ENCODE measurements at regions not wholly inside any gene's neighbourhood (a gene's known extent, or its start where the extent isn't known, plus 50 kb on each side); places are given as distances from the start of the nearest gene placed in this dataset.

GRCh38 chr9:79969393-79970145 is 397.8 kb downstream of the TLE4 start:
- H3K4me3 Mint-ChIP-seq: no peak overlapping the region
- H3K36me3 Mint-ChIP-seq: peaks cover 3 to 5% of the 10 kb centered on the region in 2 donors
- H3K27ac Mint-ChIP-seq: no peak overlapping the region
- H3K27me3 Mint-ChIP-seq: peaks cover 6 to 16% of the 10 kb centered on the region in 2 donors
- peaks cover 13 to 16% of the 10 kb centered on the region in 2 donors for H3K9me3 Mint-ChIP-seq
- no peak for ATAC-seq (replicated peaks)
- no peak for DNase-seq
- H3K4me1 Mint-ChIP-seq: peaks cover 19 to 26% of the 10 kb centered on the region in 2 donors

DNA sequence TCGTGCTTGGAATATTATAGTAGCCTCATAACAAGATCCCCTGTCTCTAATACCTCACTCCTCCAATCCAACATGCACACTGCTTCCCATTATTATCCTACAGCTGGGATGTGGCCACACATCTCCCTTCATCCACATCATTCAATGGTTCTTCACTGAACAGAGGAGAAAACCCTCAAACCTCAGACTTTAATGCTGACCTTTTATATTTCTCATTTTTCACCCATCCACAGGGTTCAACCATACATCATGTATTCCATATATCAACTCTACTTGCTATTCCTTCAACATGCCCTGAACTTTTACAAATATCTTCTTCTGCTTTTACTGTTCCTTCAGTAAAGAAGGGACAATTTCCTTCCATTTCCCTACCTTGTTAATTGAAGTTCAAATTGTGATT is 396.8 kb downstream of the TLE4 start:
- DNase-seq: no peak
- no peak for ATAC-seq (replicated peaks)
- peaks cover 3 to 5% of the 10 kb centered on the region in 2 donors for H3K36me3 Mint-ChIP-seq
- H3K4me3 Mint-ChIP-seq: no peak overlapping the region
- peaks cover 6 to 16% of the 10 kb centered on the region in 2 donors for H3K27me3 Mint-ChIP-seq
- H3K4me1 Mint-ChIP-seq: peaks cover 19 to 26% of the 10 kb centered on the region in 2 donors
- H3K9me3 Mint-ChIP-seq: peaks cover 13 to 16% of the 10 kb centered on the region in 2 donors
- no peak overlapping the region for H3K27ac Mint-ChIP-seq

DNA sequence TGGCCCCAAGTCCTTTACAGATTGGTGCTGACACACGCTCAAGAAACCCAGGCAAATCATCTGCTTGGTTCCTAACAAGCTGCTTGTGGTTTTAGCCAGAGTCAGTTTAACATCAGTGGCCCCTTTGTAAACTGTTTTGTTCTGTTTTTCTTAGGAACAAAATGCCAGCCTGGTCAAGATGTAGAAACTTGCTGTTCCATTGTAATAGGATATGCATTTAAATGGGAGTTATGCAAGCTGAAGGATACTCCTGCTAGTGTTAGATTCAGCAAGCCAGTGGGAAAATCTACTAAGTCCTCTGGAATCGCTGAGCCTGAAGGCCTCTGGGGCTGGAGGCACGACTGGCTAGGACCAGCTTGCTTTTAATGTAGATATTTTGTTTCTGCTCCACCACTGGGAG is 391.1 kb downstream of the TLE4 start:
- no peaks in the 10 kb centered on the region for H3K36me3 Mint-ChIP-seq
- H3K27ac Mint-ChIP-seq: no peak overlapping the region
- peaks cover 0 to 1% of the 10 kb centered on the region in 2 donors for H3K9me3 Mint-ChIP-seq
- peaks cover 0 to under 1% of the 10 kb centered on the region in 2 donors for H3K27me3 Mint-ChIP-seq
- no peak overlapping the region for H3K4me3 Mint-ChIP-seq
- no peak for ATAC-seq (replicated peaks)
- no peak for DNase-seq
- no peaks in the 10 kb centered on the region for H3K4me1 Mint-ChIP-seq

GRCh38 chr9:79962150-79962549 is 390.4 kb downstream of the TLE4 start:
- DNase-seq (no peak), ATAC-seq (replicated peaks) (no peak)
- Mint-ChIP-seq H3K9me3 (no peaks in the 10 kb centered on the region), H3K4me1 (no peaks in the 10 kb centered on the region), H3K27ac (no peak overlapping the region), H3K4me3 (no peak overlapping the region), H3K36me3 (no peaks in the 10 kb centered on the region), H3K27me3 (no peaks in the 10 kb centered on the region)

DNA sequence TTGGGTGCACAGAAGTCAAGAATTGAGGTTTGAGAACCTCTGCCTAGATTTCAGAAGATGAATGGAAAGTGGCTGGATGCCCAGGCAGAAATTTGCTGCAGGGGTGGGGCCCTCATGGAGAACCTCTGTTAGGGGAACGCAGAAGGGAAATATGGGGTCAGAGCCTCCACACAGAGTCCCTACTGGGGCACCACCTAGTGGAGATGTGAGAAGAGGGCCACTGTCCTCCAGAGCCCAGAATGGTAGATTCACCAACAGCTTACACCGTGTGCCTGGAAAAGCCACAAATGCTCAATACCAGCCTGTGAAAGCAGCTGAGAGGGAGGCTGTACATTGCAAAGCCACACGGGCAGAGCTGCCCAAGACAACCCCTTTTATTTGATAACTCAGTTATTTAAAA is 383.5 kb downstream of the TLE4 start:
- Mint-ChIP-seq H3K36me3 (peaks cover 8 to 11% of the 10 kb centered on the region in 2 donors), H3K27ac (no peak overlapping the region), H3K4me1 (no peaks in the 10 kb centered on the region), H3K4me3 (no peak overlapping the region), H3K9me3 (peaks cover 10% of the 10 kb centered on the region in 2 donors), H3K27me3 (no peaks in the 10 kb centered on the region)
- ATAC-seq (replicated peaks) (no peak), DNase-seq (no peak)

DNA sequence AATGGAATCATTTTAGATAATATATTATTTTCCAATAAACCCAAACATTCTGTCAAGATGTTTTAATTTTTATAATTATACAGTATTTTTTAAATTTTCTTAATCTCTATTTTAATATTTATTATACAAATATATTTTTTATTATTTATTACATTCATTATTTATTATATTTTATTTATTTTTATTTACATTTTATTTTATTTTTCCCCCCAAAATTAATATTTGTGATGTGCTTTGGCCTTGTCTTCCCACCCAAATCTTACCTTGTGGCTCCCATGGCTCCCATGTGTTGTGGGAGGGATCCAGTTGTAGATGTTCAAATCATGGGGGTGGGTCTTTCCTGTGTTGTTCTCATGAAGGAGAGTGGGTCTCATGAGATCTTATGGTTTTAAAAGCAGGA is 382.1 kb downstream of the TLE4 start:
- H3K36me3 Mint-ChIP-seq: peaks cover 8 to 11% of the 10 kb centered on the region in 2 donors
- no peaks in the 10 kb centered on the region for H3K27me3 Mint-ChIP-seq
- H3K4me1 Mint-ChIP-seq: no peaks in the 10 kb centered on the region
- no peak overlapping the region for H3K27ac Mint-ChIP-seq
- H3K9me3 Mint-ChIP-seq: peaks cover 14% of the 10 kb centered on the region in 2 donors
- no peak for ATAC-seq (replicated peaks)
- H3K4me3 Mint-ChIP-seq: no peak overlapping the region
- DNase-seq: no peak

- Mint-ChIP-seq H3K27me3 (no peaks in the 10 kb centered on the region), H3K4me3 (no peak overlapping the region), H3K36me3 (peaks cover 8 to 11% of the 10 kb centered on the region in 2 donors), H3K4me1 (no peaks in the 10 kb centered on the region), H3K9me3 (peaks cover 14 to 15% of the 10 kb centered on the region in 2 donors), H3K27ac (no peak overlapping the region)
- DNase-seq: no peak
- no peak for ATAC-seq (replicated peaks)
Observed at GRCh38 chr9:79952401-79952800, 380.6 kb downstream of the TLE4 start.

GRCh38 chr9:79946712-79947111 is 374.9 kb downstream of the TLE4 start:
- H3K36me3 Mint-ChIP-seq: no peaks in the 10 kb centered on the region
- peaks cover 4 to 6% of the 10 kb centered on the region in 2 donors for H3K9me3 Mint-ChIP-seq
- ATAC-seq (replicated peaks): no peak
- no peak for DNase-seq
- peaks cover 8 to 12% of the 10 kb centered on the region in 2 donors for H3K4me1 Mint-ChIP-seq
- H3K4me3 Mint-ChIP-seq: no peak overlapping the region
- no peaks in the 10 kb centered on the region for H3K27me3 Mint-ChIP-seq
- H3K27ac Mint-ChIP-seq: no peak overlapping the region

- Mint-ChIP-seq H3K4me1 (peaks cover 8 to 12% of the 10 kb centered on the region in 2 donors), H3K27me3 (no peaks in the 10 kb centered on the region), H3K27ac (peak overlapping the region; percentile 37), H3K9me3 (peaks cover 4 to 6% of the 10 kb centered on the region in 2 donors), H3K36me3 (no peaks in the 10 kb centered on the region), H3K4me3 (no peak overlapping the region)
- DNase-seq: no peak
- no peak for ATAC-seq (replicated peaks)
Observed at GRCh38 chr9:79945495-79945894, 373.7 kb downstream of the TLE4 start.

- no peaks in the 10 kb centered on the region for H3K36me3 Mint-ChIP-seq
- H3K4me3 Mint-ChIP-seq: no peak overlapping the region
- peak; percentile 64 to 70 for ATAC-seq (replicated peaks)
- H3K27ac Mint-ChIP-seq: no peak overlapping the region
- peaks cover 8 to 12% of the 10 kb centered on the region in 2 donors for H3K4me1 Mint-ChIP-seq
- peaks cover 3 to 5% of the 10 kb centered on the region in 2 donors for H3K9me3 Mint-ChIP-seq
- no peaks in the 10 kb centered on the region for H3K27me3 Mint-ChIP-seq
- no peak for DNase-seq
Observed at GRCh38 chr9:79945016-79945415, 373.3 kb downstream of the TLE4 start.

- peaks cover 8 to 18% of the 10 kb centered on the region in 2 donors for H3K4me1 Mint-ChIP-seq
- DNase-seq (no peak), ATAC-seq (replicated peaks) (no peak)
- no peaks in the 10 kb centered on the region for H3K36me3 Mint-ChIP-seq
- H3K27ac Mint-ChIP-seq: no peak overlapping the region
- H3K27me3 Mint-ChIP-seq: no peaks in the 10 kb centered on the region
- peaks cover 0 to 2% of the 10 kb centered on the region in 2 donors for H3K9me3 Mint-ChIP-seq
- no peak overlapping the region for H3K4me3 Mint-ChIP-seq
Observed at GRCh38 chr9:79940919-79941318, 369.2 kb downstream of the TLE4 start.

DNA sequence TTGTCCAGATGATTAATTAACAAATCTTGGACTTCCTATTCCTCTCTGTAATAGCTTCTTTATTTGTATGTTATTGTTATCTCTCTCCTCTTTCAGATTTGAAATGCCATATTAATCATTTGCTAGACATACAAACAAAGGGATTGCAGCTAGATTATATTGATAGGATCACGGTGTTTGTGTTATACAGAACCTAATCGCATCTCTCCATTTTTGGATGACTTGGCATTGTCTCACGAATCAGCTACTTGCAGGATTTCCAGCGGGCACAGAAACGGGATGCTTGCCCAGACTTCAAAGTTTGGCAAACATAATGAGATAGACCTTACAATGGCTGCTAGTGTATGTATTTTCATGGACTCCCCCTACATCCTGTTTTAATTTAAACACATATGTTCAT is 368.1 kb downstream of the TLE4 start:
- Mint-ChIP-seq H3K27ac (no peak overlapping the region), H3K36me3 (no peaks in the 10 kb centered on the region), H3K9me3 (peaks cover 0 to 2% of the 10 kb centered on the region in 2 donors), H3K4me1 (peaks cover 2 to 19% of the 10 kb centered on the region in 2 donors), H3K4me3 (no peak overlapping the region), H3K27me3 (no peaks in the 10 kb centered on the region)
- no peak for ATAC-seq (replicated peaks)
- DNase-seq: no peak

DNA sequence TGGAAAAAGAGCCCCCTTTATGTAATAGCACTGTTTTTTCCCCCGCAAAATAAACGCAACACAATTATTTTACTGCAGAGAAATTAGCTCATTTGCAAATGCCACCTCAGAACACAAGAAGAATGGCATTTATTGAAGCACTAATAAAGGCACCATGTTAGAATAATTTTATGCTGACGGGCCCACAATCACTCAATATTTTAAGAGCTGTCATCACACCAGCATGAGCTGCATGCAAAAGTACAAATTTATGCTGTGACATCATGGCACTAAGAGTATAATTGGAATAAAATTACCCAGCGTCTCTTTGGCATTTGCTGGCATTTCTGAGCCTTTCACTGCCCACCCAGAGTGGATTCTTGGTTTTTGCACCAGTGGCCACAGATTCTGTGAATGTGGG is 364.6 kb downstream of the TLE4 start:
- no peak overlapping the region for H3K27ac Mint-ChIP-seq
- no peaks in the 10 kb centered on the region for H3K27me3 Mint-ChIP-seq
- peaks cover 0 to 2% of the 10 kb centered on the region in 2 donors for H3K9me3 Mint-ChIP-seq
- no peaks in the 10 kb centered on the region for H3K36me3 Mint-ChIP-seq
- peaks cover 0 to 15% of the 10 kb centered on the region in 2 donors for H3K4me1 Mint-ChIP-seq
- ATAC-seq (replicated peaks): no peak
- no peak for DNase-seq
- no peak overlapping the region for H3K4me3 Mint-ChIP-seq

- Mint-ChIP-seq H3K27me3 (no peaks in the 10 kb centered on the region), H3K36me3 (no peaks in the 10 kb centered on the region), H3K4me1 (peaks cover 10 to 18% of the 10 kb centered on the region in 2 donors), H3K27ac (no peak overlapping the region), H3K4me3 (no peak overlapping the region), H3K9me3 (no peaks in the 10 kb centered on the region)
- ATAC-seq (replicated peaks) (no peak), DNase-seq (no peak)
Observed at GRCh38 chr9:79929285-79929684, 357.5 kb downstream of the TLE4 start.

DNA sequence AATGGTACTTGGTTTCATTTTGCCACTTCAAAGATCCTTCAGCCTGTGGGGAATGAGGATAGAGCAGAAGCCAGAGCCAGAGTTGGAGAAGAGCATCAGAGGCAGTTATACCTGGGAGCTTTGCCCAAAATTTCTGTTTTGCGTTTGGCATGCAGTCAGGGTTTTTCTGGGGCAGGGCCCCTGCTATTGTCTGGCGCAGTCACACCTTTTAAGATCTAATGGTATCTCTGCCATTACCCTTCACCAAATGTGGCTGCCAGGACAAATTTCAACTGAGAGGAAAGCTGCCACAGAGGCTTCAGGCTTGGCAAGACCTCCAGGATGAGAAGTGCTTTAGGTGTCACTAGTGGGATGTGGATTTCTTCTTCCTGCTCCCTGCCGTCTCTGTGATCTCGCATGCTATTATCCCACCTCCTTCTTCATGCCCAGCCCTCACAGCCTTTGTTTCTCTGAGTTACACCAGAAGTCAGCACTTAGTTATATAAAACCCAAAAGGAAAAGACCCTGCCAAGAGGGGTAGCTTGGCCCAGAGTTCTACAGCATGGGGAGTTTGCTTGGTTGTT is 357.0 kb downstream of the TLE4 start:
- Mint-ChIP-seq H3K27me3 (no peaks in the 10 kb centered on the region), H3K4me1 (peaks cover 11 to 20% of the 10 kb centered on the region in 2 donors), H3K9me3 (no peaks in the 10 kb centered on the region), H3K4me3 (no peak overlapping the region), H3K27ac (no peak overlapping the region), H3K36me3 (no peaks in the 10 kb centered on the region)
- no peak for DNase-seq
- ATAC-seq (replicated peaks): no peak
